ENCODE measurements at regions not wholly inside any gene's neighbourhood (a gene's known extent, or its start where the extent isn't known, plus 50 kb on each side); places are given as distances from the start of the nearest gene placed in this dataset.

- Histone ChIP-seq H3K4me3 (ENCODE audit: low read length) (no peak overlapping the region), H3F3A (ENCODE audit: insufficient read depth, low read length) (no peaks in the 10 kb centered on the region), H2AFZ (ENCODE audit: low read length) (no peak overlapping the region), H3K4me1 (ENCODE audit: low read length) (no peaks in the 10 kb centered on the region), H3K27ac (ENCODE audit: low read length) (no peak overlapping the region), H3K79me2 (ENCODE audit: low read length) (no peaks in the 10 kb centered on the region), H3K4me2 (ENCODE audit: low read depth, low read length) (no peak overlapping the region), H3K9me3 (replicated peaks; ENCODE audit: insufficient read depth, low read length) (no peaks in the 10 kb centered on the region), H3K36me3 (replicated peaks; ENCODE audit: insufficient read depth, low read length) (no peaks in the 10 kb centered on the region), H3K9me2 (replicated peaks; ENCODE audit: insufficient read depth, low read length) (no peaks in the 10 kb centered on the region), H3K9ac (ENCODE audit: low read length) (no peak overlapping the region), H4K20me1 (ENCODE audit: insufficient read depth, low read length) (no peaks in the 10 kb centered on the region), H3K27me3 (replicated peaks; ENCODE audit: insufficient read depth, low read length) (no peaks in the 10 kb centered on the region)
- no peak for DNase-seq
- TF ChIP-seq CTCF (IDR thresholded peaks at IDR 0.05; ENCODE audit: low read length) = no peak
- no peak for TF ChIP-seq EZH2phosphoT487 (IDR thresholded peaks at IDR 0.05; ENCODE audit: low read length)
- no peak for TF ChIP-seq EZH2 (optimal IDR thresholded peaks at IDR 0.05; ENCODE audit: low read depth, low read length)
Observed at GRCh38 chr3:74129611-74130010, 484.8 kb downstream of the CNTN3 start.

- Histone ChIP-seq H3K9me2 (replicated peaks; ENCODE audit: insufficient read depth, low read length) (no peaks in the 10 kb centered on the region), H3K4me1 (ENCODE audit: low read length) (no peaks in the 10 kb centered on the region), H3F3A (ENCODE audit: insufficient read depth, low read length) (no peaks in the 10 kb centered on the region), H3K4me3 (ENCODE audit: low read length) (no peak overlapping the region), H3K4me2 (ENCODE audit: low read depth, low read length) (no peak overlapping the region), H2AFZ (ENCODE audit: low read length) (no peak overlapping the region), H3K36me3 (replicated peaks; ENCODE audit: insufficient read depth, low read length) (no peaks in the 10 kb centered on the region), H3K79me2 (ENCODE audit: low read length) (no peaks in the 10 kb centered on the region), H3K27ac (ENCODE audit: low read length) (no peak overlapping the region), H4K20me1 (ENCODE audit: insufficient read depth, low read length) (no peaks in the 10 kb centered on the region), H3K9me3 (replicated peaks; ENCODE audit: insufficient read depth, low read length) (no peaks in the 10 kb centered on the region), H3K27me3 (replicated peaks; ENCODE audit: insufficient read depth, low read length) (no peaks in the 10 kb centered on the region), H3K9ac (ENCODE audit: low read length) (no peak overlapping the region)
- TF ChIP-seq CTCF (IDR thresholded peaks at IDR 0.05; ENCODE audit: low read length) = no peak
- no peak for TF ChIP-seq EZH2phosphoT487 (IDR thresholded peaks at IDR 0.05; ENCODE audit: low read length)
- no peak for TF ChIP-seq EZH2 (optimal IDR thresholded peaks at IDR 0.05; ENCODE audit: low read depth, low read length)
- no peak for DNase-seq
Observed at GRCh38 chr3:74129056-74129455, 485.4 kb downstream of the CNTN3 start.

- no peaks in the 10 kb centered on the region for H4K20me1 ChIP-seq (ENCODE audit: insufficient read depth, low read length)
- no peak overlapping the region for H3K9ac ChIP-seq (ENCODE audit: low read length)
- H3F3A ChIP-seq (ENCODE audit: insufficient read depth, low read length) = no peaks in the 10 kb centered on the region
- H3K79me2 ChIP-seq (ENCODE audit: low read length) = no peaks in the 10 kb centered on the region
- no peaks in the 10 kb centered on the region for H3K4me1 ChIP-seq (ENCODE audit: low read length)
- H3K9me3 ChIP-seq (replicated peaks; ENCODE audit: insufficient read depth, low read length) = no peaks in the 10 kb centered on the region
- DNase-seq = no peak
- no peaks in the 10 kb centered on the region for H3K27me3 ChIP-seq (replicated peaks; ENCODE audit: insufficient read depth, low read length)
- no peak overlapping the region for H3K4me2 ChIP-seq (ENCODE audit: low read depth, low read length)
- no peak overlapping the region for H3K27ac ChIP-seq (ENCODE audit: low read length)
- H3K4me3 ChIP-seq (ENCODE audit: low read length) = no peak overlapping the region
- H3K36me3 ChIP-seq (replicated peaks; ENCODE audit: insufficient read depth, low read length) = no peaks in the 10 kb centered on the region
- H3K9me2 ChIP-seq (replicated peaks; ENCODE audit: insufficient read depth, low read length) = no peaks in the 10 kb centered on the region
- no peak for TF ChIP-seq CTCF (IDR thresholded peaks at IDR 0.05; ENCODE audit: low read length)
- no peak for TF ChIP-seq EZH2phosphoT487 (IDR thresholded peaks at IDR 0.05; ENCODE audit: low read length)
- TF ChIP-seq EZH2 (optimal IDR thresholded peaks at IDR 0.05; ENCODE audit: low read depth, low read length) = no peak
- no peak overlapping the region for H2AFZ ChIP-seq (ENCODE audit: low read length)
Observed at GRCh38 chr3:74127256-74127655, 487.2 kb downstream of the CNTN3 start.
